ENCODE measurements at regions not wholly inside any gene's neighbourhood (a gene's known extent, or its start where the extent isn't known, plus 50 kb on each side); places are given as distances from the start of the nearest gene placed in this dataset.

GRCh38 chr2:187165936-187166610 is 282.0 kb downstream of the CALCRL start:
- intact Hi-C loops (cut with micrococcal nuclease): no loop called here
- CTCF ChIA-PET: no interaction called here
- POLR2A ChIA-PET: no interaction called here
- H3K27ac Mint-ChIP-seq: no peak overlapping the region
- no peak for DNase-seq
- H3K36me3 Mint-ChIP-seq (ENCODE audit: low read depth): no peaks in the 10 kb centered on the region
- peaks cover 17% of the 10 kb centered on the region for H3K4me1 Mint-ChIP-seq
- no peak for TF ChIP-seq CTCF (IDR thresholded peaks at IDR 0.05)
- no peaks in the 10 kb centered on the region for H3K27me3 Mint-ChIP-seq
- no peaks in the 10 kb centered on the region for H3K9me3 Mint-ChIP-seq
- ATAC-seq (ENCODE audit: low read depth): no peak
- H3K4me3 Mint-ChIP-seq: no peak overlapping the region

GRCh38 chr2:187158452-187158851 is 289.6 kb downstream of the CALCRL start:
- Mint-ChIP-seq H3K27me3 (no peaks in the 10 kb centered on the region), H3K4me3 (no peak overlapping the region)

GRCh38 chr2:187157046-187157445 is 291.0 kb downstream of the CALCRL start:
- Mint-ChIP-seq H3K4me1 (no peaks in the 10 kb centered on the region), H3K27ac (no peak overlapping the region), H3K4me3 (no peak overlapping the region), H3K9me3 (peaks cover 11% of the 10 kb centered on the region), H3K27me3 (no peaks in the 10 kb centered on the region), H3K36me3 (ENCODE audit: low read depth) (no peaks in the 10 kb centered on the region)
- ChIA-PET POLR2A (no interaction called here), CTCF (no interaction called here)
- intact Hi-C loops (cut with micrococcal nuclease): no loop called here
- no peak for TF ChIP-seq CTCF (IDR thresholded peaks at IDR 0.05)
- DNase-seq (no peak), ATAC-seq (ENCODE audit: low read depth) (no peak)

More at GRCh38 chr2:187158452-187158851, 289.6 kb downstream of the CALCRL start:
- ATAC-seq (ENCODE audit: low read depth) (no peak), DNase-seq (no peak)
- ChIA-PET CTCF (no interaction called here), POLR2A (interaction anchor here (0.7 kb wide), 1 partner anchor 9 kb away, joined by 4 read pairs; no protein-coding TSS in a partner anchor)
- H3K27ac Mint-ChIP-seq: no peak overlapping the region
- no peak for TF ChIP-seq CTCF (IDR thresholded peaks at IDR 0.05)
- H3K36me3 Mint-ChIP-seq (ENCODE audit: low read depth): no peaks in the 10 kb centered on the region
- peaks cover 11% of the 10 kb centered on the region for H3K9me3 Mint-ChIP-seq
- intact Hi-C loops (cut with micrococcal nuclease): no loop called here
- no peaks in the 10 kb centered on the region for H3K4me1 Mint-ChIP-seq

DNA sequence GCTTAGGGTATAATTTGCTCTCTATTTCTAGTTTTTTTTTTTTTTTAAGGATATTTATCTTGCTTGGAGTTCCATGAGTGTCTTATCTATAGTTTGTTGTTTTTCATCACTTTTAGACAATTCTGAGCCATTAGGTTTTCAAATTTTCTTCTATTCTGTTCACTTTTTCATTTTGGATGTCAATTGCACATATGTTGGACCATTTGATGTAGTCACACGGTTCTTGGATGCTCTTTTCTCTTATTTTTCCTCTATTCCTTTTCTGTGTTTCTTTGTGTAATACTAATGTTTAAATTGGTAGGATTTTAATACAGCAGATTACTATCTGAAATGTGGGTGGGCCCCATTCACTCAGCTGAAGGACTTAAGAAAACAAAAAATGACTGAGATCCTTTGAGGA is 292.6 kb downstream of the CALCRL start:
- Mint-ChIP-seq H3K4me1 (no peaks in the 10 kb centered on the region), H3K9me3 (peaks cover 11% of the 10 kb centered on the region), H3K4me3 (no peak overlapping the region), H3K27me3 (no peaks in the 10 kb centered on the region), H3K36me3 (ENCODE audit: low read depth) (no peaks in the 10 kb centered on the region), H3K27ac (no peak overlapping the region)
- CTCF ChIA-PET: no interaction called here
- DNase-seq (no peak), ATAC-seq (ENCODE audit: low read depth) (no peak)
- no peak for TF ChIP-seq CTCF (IDR thresholded peaks at IDR 0.05)
- POLR2A ChIA-PET: no interaction called here
- intact Hi-C loops (cut with micrococcal nuclease): no loop called here

- DNase-seq: no peak
- intact Hi-C loops (cut with micrococcal nuclease): no loop called here
- H3K27ac Mint-ChIP-seq: no peak overlapping the region
- H3K36me3 Mint-ChIP-seq (ENCODE audit: low read depth): no peaks in the 10 kb centered on the region
- no peaks in the 10 kb centered on the region for H3K4me1 Mint-ChIP-seq
- H3K27me3 Mint-ChIP-seq: no peaks in the 10 kb centered on the region
- CTCF ChIA-PET: no interaction called here
- no peak overlapping the region for H3K4me3 Mint-ChIP-seq
- no peak for ATAC-seq (ENCODE audit: low read depth)
- peaks cover 5% of the 10 kb centered on the region for H3K9me3 Mint-ChIP-seq
- TF ChIP-seq CTCF (IDR thresholded peaks at IDR 0.05): no peak
- POLR2A ChIA-PET: no interaction called here
Measured at GRCh38 chr2:187150670-187151069, 297.4 kb downstream of the CALCRL start.
